ENCODE measurements at regions not wholly inside any gene's neighbourhood (a gene's known extent, or its start where the extent isn't known, plus 50 kb on each side); places are given as distances from the start of the nearest gene placed in this dataset.

GRCh38 chr9:32015795-32016194, 368.6 kb upstream of the ACO1 start:
- no peak for TF ChIP-seq ZNF274 (IDR thresholded peaks at IDR 0.05; ENCODE audit: low read depth, low read length)
- TF ChIP-seq SUZ12 (IDR thresholded peaks at IDR 0.05; ENCODE audit: extremely low read depth, insufficient read depth, insufficient read length) = no peak
- no peak for TF ChIP-seq YY1 (IDR thresholded peaks at IDR 0.05; ENCODE audit: insufficient read depth, insufficient read length)

All from NT2/D1 (cell line).